ENCODE measurements at regions not wholly inside any gene's neighbourhood (a gene's known extent, or its start where the extent isn't known, plus 50 kb on each side); places are given as distances from the start of the nearest gene placed in this dataset.

DNA sequence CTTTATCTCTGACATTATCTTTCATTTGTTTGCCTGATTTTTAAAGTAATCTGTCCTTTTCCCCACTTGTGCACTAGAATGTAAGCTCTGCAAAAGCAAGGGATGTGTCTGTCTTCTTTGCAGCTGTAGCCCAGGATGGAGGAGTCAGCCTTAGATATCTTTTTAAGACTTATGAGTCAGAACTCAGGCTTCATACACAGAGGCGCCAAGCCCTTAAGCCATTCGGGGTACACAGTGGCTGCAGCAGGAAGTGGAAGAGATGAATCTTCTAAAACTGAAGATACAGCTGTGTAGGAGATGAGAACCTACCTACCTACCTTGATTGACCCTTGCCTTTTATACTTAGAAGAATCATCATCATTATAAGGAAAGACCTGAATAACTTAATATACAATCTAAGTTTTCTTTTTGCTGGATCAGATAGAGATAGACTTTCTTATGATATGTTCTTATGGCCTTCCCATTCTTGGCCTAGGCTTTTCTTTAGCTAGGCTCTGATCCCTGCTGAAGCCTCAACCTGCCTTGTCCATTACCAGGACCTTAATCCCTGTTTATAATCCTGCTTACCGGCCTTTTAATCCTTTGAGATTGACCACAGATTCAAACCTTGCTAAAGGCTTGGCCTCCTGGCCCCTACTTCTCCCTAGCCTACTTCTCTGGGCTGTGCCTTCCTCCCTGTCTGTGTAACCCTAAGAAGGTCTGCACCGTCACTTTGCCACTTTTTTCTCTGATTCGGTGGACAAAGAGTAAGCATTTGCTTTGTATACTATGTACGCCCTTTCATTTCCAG is 304.5 kb downstream of the PRL start:
- DNase-seq (ENCODE audit: low read depth in 3 of 3), result no peak

DNA sequence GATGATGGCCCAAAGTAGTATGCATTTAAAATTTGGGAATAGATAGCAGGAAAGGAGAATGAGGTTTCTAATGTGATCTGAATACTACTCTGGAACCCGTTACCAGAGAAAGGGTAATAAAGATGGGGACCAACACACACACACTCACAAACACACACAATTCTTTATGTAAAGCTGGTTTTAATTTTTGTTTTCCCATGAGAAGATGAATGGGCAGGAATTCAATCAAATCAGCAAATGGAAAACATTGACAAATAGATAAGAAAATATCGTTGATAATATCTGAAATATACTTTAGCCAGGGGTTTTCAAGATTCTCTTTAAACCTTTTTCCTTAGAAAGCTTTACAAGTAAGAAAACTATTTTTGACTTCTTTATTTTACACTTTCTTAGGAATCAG is 303.0 kb downstream of the PRL start:
- DNase-seq (ENCODE audit: low read depth in 3 of 3), result no peak

DNA sequence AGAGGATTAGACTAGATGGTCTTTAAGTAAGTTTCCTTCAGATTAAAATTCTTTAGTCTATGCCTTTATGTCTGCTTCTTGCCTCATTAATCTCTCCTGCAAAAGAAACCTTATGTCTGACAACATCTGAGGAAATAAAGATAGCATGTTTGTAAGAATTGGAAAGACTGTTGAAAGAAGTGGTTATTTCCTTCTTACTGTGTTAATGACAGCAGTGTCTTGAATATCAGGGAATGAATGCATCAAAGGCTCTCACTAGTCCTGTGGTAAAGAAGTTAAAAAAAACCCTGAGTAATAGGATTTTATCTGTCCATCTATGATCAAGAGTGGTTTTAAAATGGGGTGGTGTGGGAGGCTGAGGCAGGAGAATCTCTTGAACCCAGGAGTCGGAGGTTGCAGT is 302.0 kb downstream of the PRL start:
- DNase-seq (ENCODE audit: low read depth in 3 of 3), result no peak

DNA sequence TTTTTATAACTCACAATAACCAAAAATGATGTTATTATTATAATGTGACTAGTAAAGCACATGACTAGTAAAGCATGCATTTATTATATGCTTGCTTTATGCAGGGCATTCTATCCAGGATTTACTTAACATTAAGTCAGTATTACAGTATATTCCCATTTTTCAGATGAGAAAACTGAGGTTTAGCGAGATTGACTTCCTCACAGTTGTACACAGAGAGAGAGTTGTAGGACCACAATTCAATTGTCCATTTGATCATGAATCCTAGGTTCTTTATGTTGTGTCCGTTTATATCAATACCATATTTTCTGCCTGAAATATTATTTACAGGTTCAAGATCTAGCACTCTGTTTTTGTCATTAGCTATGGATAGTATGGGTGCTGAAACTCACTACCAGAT is 301.5 kb downstream of the PRL start:
- no peak for DNase-seq (ENCODE audit: low read depth in 3 of 3)

DNA sequence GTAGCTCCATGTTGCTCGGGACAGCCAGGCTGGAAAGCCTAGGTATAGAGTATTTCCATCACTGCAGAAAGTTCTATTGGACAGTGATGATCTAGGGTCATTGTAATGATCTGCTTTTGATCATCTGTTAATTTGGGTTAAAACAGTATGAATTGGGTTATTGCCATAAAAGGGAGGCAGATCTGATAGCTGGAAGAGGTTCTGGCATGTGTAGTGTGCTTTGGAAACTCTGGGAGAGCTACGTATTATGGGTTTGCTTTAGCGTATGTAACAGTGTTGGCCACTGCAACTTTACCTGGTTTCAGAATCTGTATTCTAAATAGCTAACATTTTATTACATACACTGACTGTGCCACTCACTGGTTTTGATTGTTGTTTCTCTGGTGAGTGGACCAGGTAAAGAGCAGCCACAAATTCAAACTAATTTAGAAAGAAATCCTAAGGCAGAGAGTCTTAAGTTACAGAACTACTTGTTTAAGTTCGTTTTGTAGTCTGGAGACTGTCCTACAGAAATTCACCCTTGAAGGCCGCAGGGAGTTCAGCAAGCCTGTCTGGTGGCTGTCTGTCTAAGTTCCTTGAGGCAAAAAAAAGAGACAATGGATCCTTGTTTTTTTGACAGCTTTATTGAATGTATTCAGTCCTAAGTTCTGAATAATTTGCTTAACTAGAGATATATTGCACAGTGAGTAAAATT is 300.3 kb downstream of the PRL start:
- DNase-seq (ENCODE audit: low read depth in 3 of 3), result no peak

DNA sequence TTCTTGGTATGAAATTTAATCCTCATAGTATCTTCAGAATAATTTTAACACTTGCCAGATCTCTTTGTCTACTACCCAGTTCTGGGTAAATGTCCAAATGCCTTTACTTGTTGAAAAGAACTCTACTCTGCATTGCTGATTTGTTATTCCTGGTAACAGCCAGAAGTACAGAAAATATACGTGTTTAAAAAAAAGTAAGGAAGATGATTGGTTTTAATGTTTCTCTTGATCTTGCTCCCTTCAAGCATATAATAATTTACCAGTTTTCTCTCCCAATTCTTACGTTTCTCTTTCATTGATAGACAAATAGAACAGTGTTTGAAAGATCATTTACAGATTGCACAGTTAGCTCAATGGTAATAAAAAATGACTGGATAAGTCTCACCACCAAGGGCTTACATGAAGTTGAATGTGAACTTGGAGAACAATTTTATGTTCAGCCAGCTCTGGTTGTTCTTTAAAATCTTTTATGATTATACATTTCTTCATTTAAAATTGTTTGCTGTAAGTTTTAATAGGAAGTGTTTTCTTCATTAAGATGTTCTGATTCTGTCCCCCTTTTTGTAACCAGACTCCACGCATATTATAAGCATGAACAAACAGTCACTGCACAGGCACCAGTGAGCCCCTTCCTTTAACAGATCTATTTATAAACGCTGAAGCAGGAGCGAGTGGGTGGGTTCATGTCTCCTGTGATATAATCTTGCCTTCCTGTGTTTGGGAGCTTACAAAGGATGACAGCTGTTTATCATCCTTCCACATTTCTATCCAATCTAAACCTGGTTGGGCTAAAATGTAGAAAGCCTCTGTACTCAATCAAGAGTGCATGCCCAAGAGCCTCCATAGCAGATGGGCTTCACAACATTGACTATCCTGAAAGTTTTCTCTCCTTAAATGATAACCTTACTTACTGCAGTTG is 299.5 kb downstream of the PRL start:
- DNase-seq (ENCODE audit: low read depth in 3 of 3), result no peak

DNA sequence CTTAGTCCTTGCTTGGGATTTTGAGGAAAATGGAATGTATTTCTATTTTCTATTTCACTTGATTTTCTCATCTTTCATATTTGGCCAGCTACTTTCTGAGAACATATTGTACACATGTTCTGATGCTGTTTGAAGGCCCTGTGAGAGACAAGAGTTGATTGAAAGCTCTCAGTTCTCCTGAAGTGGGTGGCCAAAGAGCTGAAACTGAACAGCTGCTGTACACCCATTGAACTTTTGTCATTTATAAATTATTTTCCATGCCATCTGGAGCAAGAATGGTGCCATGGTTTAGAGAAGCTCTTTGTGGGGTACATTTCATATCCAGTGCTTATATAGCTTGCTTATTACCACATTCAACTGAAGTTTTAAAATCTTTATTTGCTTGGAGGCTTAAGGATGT is 298.3 kb downstream of the PRL start:
- no peak for DNase-seq (ENCODE audit: low read depth in 3 of 3)

DNA sequence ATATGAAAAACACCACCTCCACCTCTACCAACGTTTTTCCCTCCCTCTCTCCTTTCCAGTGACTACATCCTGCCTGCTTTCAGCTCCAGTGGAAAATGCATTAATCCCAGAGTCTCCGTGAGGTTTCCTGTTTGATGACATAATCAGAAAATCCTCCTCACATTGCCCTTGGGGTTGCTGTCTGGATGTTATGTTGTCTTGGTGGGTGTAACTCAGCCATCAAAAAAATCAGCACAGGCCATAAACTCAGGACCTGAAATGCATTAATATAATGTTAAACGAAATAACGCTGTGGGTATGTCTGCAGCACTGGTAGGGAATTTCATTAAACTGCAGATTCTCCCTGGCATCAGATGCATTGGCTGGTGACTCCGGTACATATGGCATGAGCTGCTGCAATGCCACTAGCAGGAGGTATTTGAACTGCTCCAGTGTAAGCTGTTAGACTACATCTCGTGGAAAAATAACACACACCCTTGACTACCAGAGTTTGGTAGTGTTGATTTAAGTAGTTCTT is 297.8 kb downstream of the PRL start:
- DNase-seq (ENCODE audit: low read depth in 3 of 3), result no peak

DNA sequence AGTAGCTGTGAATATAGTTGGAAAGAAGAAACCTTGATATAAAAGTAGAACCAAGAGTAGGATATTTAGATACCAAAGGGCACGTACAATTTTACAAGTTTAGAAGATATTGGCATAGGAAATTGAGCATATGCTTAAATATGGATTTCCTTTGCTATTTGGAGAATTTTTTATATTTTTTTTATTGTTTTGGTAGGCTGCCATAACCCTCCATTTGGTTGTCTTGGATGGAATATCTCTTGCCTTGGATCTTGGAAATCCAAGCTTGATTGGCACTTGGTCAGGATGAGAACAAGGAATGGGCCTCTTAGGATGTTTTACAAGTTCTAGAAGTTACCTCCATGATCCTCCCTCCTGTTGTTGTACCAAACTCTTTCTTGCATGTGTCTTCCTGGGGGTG is 297.1 kb downstream of the PRL start:
- DNase-seq (ENCODE audit: low read depth in 3 of 3), result no peak

DNA sequence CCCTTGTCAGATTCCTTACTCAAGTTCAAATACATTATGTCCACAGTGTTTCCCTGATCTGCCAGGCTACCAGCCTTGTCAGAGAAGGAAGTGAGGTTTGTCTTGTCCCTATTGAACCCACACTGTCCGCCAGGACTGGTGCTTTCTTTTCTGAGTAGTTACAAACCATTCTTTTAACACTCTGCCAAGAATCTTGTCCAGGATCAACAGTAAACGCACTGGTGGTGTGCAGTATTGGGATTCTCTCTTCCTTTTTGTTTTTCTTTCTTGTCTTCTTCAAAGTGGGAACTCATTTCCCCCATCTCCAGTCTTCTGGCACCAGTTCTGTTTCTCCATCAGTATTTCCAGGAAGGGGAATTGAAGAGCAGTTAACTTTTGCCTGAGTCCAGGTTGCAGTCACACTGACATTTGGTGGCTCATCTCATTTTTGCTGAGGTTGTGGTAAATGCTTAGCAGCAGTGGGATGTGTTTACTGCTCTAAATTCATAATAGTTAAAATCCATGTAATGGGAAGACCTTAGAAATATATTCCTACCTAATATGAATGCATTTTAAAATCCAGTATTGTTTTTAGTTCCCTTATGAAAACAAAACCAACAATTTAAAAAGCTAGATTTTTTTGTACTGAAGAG is 295.3 kb downstream of the PRL start:
- DNase-seq (ENCODE audit: low read depth in 3 of 3), result no peak

DNA sequence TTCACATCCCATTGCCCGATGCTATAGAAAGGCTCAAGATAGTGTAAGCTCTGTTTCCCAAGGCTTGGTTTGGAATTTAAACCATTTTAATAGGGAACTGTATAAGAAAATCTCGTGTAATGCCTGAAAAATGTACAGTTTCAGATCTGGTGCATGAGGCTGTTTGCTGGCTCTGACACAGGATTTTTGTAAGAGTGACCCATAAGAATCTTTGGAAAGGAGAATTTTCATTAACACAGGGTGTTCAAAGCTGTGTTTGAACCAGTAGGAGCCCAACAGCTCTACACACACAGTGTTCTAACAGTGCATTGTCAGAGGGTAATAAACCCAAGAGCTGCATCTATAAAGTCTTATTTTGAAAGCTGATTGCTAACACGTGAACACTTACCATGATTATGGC is 293.5 kb downstream of the PRL start:
- DNase-seq (ENCODE audit: low read depth in 3 of 3), result no peak

DNA sequence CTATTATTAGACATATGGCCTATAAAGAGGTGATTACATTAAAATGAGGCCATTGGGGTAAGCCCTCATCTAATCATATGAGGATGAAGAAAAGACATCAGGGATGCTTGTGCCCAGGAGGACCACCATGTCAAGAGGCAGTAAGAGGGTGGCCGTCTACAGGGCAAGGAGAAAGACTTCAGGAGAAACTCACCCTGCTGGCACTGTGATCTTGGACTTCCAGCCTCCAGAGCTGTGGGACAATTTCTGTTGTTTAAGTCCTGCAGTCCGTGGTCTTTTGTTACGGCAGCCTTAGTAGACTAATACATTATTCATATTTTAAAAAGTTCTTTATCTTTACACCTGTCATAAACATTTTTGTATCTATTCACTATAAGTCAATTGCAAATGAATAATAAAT is 290.0 kb downstream of the PRL start:
- DNase-seq (ENCODE audit: low read depth in 3 of 3), result no peak

DNA sequence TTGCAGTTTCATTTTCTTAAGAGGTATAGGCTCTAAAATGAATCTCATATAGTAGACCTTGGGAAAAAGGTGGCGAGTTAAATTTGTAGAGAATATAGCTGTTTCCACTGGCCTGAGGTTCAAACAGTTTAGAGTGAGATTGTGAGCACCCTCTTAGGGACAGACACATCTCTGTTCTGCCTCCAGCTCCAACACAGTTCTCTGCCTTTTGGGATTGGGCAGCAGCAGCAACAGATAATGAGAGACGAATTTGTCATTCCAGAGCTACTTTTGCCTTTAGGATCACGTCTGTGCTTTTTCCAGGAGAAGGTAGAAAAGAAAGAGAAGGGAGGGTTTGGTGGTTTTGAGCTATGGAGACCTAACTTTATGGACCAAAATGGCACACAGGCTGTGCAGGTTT is 289.4 kb downstream of the PRL start:
- DNase-seq (ENCODE audit: low read depth in 3 of 3), result no peak

DNA sequence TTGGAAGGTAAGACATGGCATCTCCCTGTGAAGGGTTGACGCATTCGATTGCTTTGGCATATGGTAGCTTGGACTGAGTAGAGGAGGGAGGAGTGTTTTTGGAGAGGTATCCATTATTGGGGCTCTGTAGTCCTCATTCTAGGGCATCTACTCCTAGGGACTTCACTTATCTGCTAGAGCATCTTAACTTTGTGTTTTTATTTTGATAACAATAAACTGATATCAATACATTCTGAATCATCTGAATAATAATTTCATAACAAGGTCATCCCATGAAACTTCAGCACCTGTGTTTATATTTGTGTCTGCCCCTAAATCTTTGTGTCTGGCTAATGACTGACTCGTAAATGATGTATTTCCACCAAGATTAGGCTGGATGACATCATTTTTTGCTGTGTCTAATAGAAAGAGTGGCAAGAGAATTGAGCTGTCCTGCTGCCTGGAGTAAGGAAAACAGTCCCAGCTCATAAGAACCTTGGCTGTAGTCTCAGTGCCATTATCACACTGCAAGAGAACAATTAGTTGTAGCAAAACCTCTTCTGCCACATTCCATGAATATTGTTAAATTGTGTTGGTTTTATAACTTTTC is 288.5 kb downstream of the PRL start:
- no peak for DNase-seq (ENCODE audit: low read depth in 3 of 3)

DNA sequence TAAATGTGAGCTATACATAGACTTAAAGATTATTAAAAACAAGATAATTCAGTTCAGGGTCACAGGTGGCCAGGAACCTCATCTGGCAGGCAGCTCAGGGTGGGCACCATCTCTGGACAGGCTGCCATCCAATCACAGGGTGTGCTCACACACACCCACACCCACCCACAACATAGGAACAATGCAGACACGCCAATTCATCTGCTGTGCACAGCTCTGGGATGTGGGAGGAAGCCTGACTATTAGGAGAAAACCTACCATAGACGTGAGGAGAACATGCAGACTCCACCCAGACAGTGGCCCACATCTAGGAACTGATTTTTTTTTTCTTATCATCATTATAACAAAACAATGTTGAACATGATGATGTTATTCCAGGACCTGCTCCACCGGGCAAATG is 286.7 kb downstream of the PRL start:
- no peak for DNase-seq (ENCODE audit: low read depth in 3 of 3)

DNA sequence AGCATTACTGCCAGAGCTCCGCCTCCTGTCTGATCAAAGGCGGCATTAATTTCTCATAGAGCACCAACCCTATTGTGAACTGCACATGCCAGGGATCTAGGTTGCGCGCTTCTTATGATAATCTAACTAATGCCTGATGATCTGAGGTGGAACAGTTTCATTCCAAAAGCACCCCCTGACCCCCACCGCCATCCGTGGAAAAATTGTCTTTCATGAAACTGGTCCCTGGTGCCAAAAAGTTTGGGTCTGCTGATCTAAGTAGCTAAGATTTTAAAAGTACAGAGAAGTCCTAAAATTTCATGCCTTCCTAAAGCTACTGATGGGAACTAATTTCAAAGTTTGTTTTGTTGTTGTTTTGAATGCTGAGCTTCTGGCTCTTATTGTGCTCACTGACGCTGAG is 281.6 kb downstream of the PRL start:
- DNase-seq (ENCODE audit: low read depth in 3 of 3), result no peak

DNA sequence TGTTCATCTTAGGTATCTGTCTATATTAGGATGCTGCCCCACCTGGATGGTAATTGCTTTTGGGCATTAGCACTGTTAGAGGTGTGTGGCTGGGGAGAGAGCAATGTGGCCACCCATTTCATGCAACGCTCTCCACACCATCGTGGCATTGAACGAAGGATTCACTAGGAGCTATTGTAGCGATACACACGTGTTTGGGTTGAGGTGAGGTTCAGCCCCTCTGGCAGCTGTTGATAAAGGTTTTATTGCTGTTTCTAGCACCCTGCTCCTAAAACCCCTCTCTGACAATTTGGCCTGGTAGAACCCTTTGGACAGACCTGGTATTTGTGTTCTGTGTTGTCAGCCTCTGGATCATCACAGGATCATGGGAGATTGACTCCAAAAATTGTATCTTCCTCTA is 280.9 kb downstream of the PRL start:
- no peak for DNase-seq (ENCODE audit: low read depth in 3 of 3)

DNA sequence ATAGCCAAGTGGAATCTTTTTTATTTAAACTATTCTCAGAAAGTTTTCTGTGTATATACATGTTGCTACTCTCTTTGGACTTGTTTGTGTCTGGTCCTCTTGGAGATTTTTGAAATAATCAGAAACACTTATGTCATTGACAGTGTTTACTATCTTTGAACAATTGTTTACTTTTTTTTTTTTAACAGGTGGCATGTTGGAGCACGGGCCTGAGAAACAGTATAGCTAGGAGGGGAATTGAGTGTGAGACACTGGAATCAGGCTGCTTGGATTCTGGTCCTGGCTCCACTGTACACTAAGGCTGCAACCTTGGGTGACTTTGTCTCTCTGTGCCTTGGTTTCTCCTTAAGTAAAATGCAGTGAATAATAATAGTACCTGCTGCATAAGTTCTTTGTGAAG is 279.6 kb downstream of the PRL start:
- no peak for DNase-seq (ENCODE audit: low read depth in 3 of 3)

DNA sequence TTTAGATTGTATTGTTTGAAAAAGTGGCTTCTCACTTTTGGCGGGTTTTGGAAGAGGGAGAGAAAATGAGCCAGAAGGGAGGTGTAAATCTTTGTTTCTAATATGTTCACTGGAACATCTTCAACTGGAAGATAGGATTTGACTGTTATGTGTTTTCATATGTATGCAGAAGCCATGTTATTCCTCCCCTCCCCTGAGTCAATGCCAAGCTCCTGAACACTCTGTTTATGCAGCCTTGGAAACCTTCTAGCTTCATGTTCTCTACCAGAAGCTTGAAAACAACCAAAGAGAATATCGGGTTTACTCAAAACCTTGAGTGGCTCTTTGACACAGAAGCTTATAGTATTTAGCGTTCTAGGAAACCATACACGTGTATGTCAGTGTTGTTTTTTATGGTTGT is 279.1 kb downstream of the PRL start:
- DNase-seq (ENCODE audit: low read depth in 3 of 3), result no peak

DNA sequence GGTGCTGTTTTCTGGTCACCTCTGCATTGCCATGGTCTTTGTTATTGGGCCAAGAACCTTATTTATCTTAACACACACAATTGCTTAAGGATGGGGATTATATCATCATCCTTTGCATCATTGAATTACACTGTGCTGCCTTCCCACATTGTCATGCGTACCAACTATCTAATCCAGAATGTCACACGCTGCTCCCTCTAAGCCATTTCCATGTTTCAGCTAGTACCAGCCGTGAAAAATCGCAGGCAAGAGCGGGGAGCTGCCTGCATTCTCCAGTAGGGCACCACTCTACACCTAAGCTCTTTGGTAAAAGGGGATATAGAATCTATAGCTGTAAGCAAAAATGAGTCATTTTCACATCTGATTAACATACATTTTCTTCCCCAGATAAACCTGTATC is 277.0 kb downstream of the PRL start:
- DNase-seq (ENCODE audit: low read depth in 3 of 3), result no peak

DNA sequence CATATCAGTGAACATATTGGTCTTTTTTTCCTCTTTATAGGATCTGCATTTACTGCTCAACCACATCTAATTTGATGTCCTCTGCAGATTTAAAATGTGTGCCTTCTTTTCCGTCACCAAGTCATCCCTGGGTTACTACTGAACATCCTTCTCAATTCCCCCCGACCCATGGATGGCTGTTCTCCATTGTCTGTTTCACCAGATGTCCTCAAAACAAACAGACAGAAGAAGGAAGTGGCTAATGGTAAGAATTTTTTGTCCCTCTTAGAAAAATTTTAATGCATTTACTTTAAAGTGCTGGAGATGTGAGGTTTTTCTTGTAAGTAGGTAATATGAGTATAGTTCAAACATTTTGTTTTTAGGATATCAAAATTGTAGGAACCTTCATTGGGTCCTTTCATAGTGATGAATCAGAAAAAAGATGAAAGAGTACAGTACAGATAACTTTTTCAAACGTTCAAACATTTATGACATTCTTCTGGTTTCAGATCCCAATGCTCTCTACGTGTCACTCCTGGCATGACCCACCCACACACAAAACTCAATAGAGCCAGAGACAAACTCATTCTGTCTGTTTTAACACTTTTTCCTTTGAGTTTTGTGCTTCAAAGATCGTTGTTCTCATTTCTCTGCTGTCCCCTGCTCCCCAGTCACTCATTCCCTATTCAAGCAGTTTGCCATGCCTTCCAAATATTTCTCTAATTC is 276.4 kb downstream of the PRL start:
- no peak for DNase-seq (ENCODE audit: low read depth in 3 of 3)

Measured in stimulated activated CD4-positive, alpha-beta T cell treated with anti-CD3 and anti-CD28 coated beads, TNF-alpha, amount 100 ng/mL, for 4 hours (primary cell).